ENCODE measurements at regions not wholly inside any gene's neighbourhood (a gene's known extent, or its start where the extent isn't known, plus 50 kb on each side); places are given as distances from the start of the nearest gene placed in this dataset.

DNA sequence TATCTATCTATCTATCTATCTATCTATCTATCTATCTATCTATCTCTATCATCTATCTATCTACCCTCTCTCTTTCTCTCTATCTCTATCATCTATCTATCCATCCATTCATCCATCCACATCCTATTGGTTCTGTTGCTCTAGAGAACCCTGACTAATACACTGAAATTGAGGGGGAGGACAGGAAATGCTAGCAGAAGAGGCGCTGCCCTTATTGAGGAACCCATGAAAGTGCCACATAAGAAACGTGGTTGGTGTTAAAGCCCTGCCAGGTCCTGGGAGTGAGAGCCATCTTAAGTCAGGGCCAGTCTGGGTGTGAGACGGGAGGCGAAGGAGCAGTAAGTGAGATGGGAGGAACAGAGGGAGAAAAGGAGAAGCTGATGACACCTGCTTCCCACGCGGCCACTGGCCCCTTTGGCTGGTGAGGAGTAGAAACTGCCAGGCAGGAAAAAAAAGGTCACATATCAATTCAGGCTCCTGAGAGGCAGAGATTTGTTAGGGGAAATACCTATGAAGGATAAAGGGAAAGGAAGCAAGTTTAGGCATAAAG, 87.9 kb upstream of the PLET1 start:
- Histone ChIP-seq H3K4me2 (ENCODE audit: insufficient read depth in 1 of 2, low read depth in 2 of 2, low read length in 2 of 2) (no peak overlapping the region), H3K14ac (ENCODE audit: insufficient read length) (no peak overlapping the region), H3K9me3 (ENCODE audit: insufficient read depth in 2 of 2, low read depth in 1 of 2, low read length in 1 of 2) (no peaks in the 10 kb centered on the region), H2BK20ac (ENCODE audit: low read length) (no peak overlapping the region), H2BK5ac (ENCODE audit: low read depth, low read length) (no peak overlapping the region), H2AK5ac (ENCODE audit: low read depth, low read length) (no peak overlapping the region), H3K23me2 (ENCODE audit: low read depth, low read length) (no peaks in the 10 kb centered on the region), H4K20me1 (replicated peaks in 1 of 2; ENCODE audit: control insufficient read depth in 1 of 2, insufficient read depth in 2 of 2, low read length in 2 of 2) (no peaks in the 10 kb centered on the region), H3K36me3 (ENCODE audit: control insufficient read depth in 2 of 4, insufficient read depth in 4 of 4, low read length in 3 of 4) (no peaks in the 10 kb centered on the region), H4K5ac (ENCODE audit: insufficient read length, low read depth, low read length) (no peak overlapping the region), H4K8ac (ENCODE audit: extremely low read depth, insufficient read depth, low read length) (no peak overlapping the region), H3K27ac (ENCODE audit: low read depth, low read length) (no peak overlapping the region), H3K23ac (ENCODE audit: insufficient read length) (no peak overlapping the region), H3K4ac (replicated peaks; ENCODE audit: insufficient read length, low read depth, low read length) (no peak overlapping the region), H2BK12ac (ENCODE audit: low read depth, low read length) (no peak overlapping the region), H3K79me2 (ENCODE audit: control insufficient read depth in 1 of 2, insufficient read depth in 2 of 2, low read length in 2 of 2) (no peaks in the 10 kb centered on the region), H3K79me1 (ENCODE audit: low read depth, low read length) (no peaks in the 10 kb centered on the region), H2AFZ (ENCODE audit: low read length) (no peak overlapping the region), H3K56ac (replicated peaks; ENCODE audit: insufficient read length, low read depth, low read length) (no peak overlapping the region), H3K18ac (ENCODE audit: extremely low read depth, low read length) (no peak overlapping the region), H2BK120ac (replicated peaks; ENCODE audit: low read depth, low read length) (no peak overlapping the region), H3K9ac (replicated peaks in 1 of 4; ENCODE audit: extremely low read depth in 1 of 4, low read depth in 3 of 4, low read length in 3 of 4) (no peak overlapping the region), H3K27me3 (replicated peaks in 1 of 4; ENCODE audit: control insufficient read depth in 3 of 4, extremely low read depth in 1 of 4, insufficient read depth in 3 of 4, low read length in 3 of 4) (no peaks in the 10 kb centered on the region; a peak in 1 of 7 replicates), H3K4me3 (ENCODE audit: extremely low read depth in 1 of 4, insufficient read depth in 2 of 4, low read depth in 3 of 4, low read length in 4 of 4) (no peak overlapping the region), H2BK15ac (ENCODE audit: low read length) (no peak overlapping the region), H3K4me1 (replicated peaks in 1 of 4; ENCODE audit: control insufficient read depth in 3 of 4, insufficient read depth in 4 of 4, low read length in 3 of 4) (peaks cover 0 to 8% (median 6%) of the 10 kb centered on the region in 4 experiments; a peak in 3 of 7 replicates), H4K91ac (replicated peaks; ENCODE audit: insufficient read length, low read length) (no peak overlapping the region)
- WGBS, 2 experiments (ENCODE audit: extremely low coverage in 1 of 2, insufficient coverage in 1 of 2, insufficient read length in 1 of 2, insufficient replicate concordance in 2 of 2, low coverage in 1 of 2, low lambda C conversion rate in 2 of 2, missing lambda C conversion rate in 1 of 2) = 86% methylated on average over 6 of the region's 6 CpGs; no CpG with 5 or more reads in 1 of the 2 experiments
- CTCF ChIA-PET (ENCODE audit: partially characterized antibody) = interaction anchor here (1.0 kb wide), 2 partner anchors 22 to 236 kb away, joined by 3 to 4 read pairs; no protein-coding TSS in a partner anchor
- POLR2A ChIA-PET (ENCODE audit: partially characterized antibody) = no interaction called here
- no peak for TF ChIP-seq SP4 (IDR thresholded peaks at IDR 0.05; ENCODE audit: low read length)
- no peak for TF ChIP-seq BRCA1 (IDR thresholded peaks at IDR 0.05; ENCODE audit: low read depth, low read length)
- no peak for TF ChIP-seq TBP (IDR thresholded peaks at IDR 0.05; ENCODE audit: low read depth, low read length)
- TF ChIP-seq, protein P1, sequence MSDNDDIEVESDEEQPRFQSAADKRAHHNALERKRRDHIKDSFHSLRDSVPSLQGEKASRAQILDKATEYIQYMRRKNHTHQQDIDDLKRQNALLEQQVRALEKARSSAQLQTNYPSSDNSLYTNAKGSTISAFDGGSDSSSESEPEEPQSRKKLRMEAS (IDR thresholded peaks at IDR 0.05) = no peak
- no peak for TF ChIP-seq POLR2AphosphoS5 (IDR thresholded peaks at IDR 0.05; ENCODE audit: low read depth, low read length)
- TF ChIP-seq CHD1 (IDR thresholded peaks at IDR 0.05; ENCODE audit: low read depth, low read length) = no peak
- TF ChIP-seq CHD2 (IDR thresholded peaks at IDR 0.05; ENCODE audit: low read length) = no peak
- TF ChIP-seq ZNF274 (IDR thresholded peaks at IDR 0.05; ENCODE audit: borderline replicate concordance, extremely low read depth, low read length) = no peak
- TF ChIP-seq POLR2A (IDR thresholded peaks at IDR 0.05; ENCODE audit: control extremely low read depth in 1 of 2, low read depth in 2 of 2, low read length in 2 of 2) = no peak
- no peak for TF ChIP-seq SIX5 (IDR thresholded peaks at IDR 0.05; ENCODE audit: low read depth, low read length)
- TF ChIP-seq CBX8 (IDR thresholded peaks at IDR 0.05; ENCODE audit: borderline replicate concordance, low read depth, low read length) = no peak
- no peak for TF ChIP-seq SAP30 (IDR thresholded peaks at IDR 0.05; ENCODE audit: insufficient read depth, insufficient replicate concordance, low read length)
- TF ChIP-seq GABPA (IDR thresholded peaks at IDR 0.05; ENCODE audit: borderline replicate concordance, insufficient read depth, low read length) = no peak
- DNase-seq (ENCODE audit: low read depth in 1 of 2, low spot score in 2 of 2) (no peak), FAIRE-seq (no peak)

All from H1 (cell line).